Epithelial cell of proximal tubule (primary cell): ENCODE measurements at regions not wholly inside any gene's neighbourhood (a gene's known extent, or its start where the extent isn't known, plus 50 kb on each side); places are given as distances from the start of the nearest gene placed in this dataset.

Experiments used
- DNase-seq: peaks from one replicate; pipeline ENCODE4 v3.0.0-alpha.2; 2011; ENCODE audit warnings: low read depth
- H3K4me3 ChIP-seq: 2 replicates; pipeline ENCODE4 v1.5.1; 2011; ENCODE audit warnings: low read depth, mild to moderate bottlenecking, low read length
- TF ChIP-seq, protein P1 (sequence below): conservative IDR thresholded peaks from 2 replicates; pipeline ENCODE4 v1.5.1; 2012; ENCODE audit warnings: low read depth, mild to moderate bottlenecking, low read length

DNA sequence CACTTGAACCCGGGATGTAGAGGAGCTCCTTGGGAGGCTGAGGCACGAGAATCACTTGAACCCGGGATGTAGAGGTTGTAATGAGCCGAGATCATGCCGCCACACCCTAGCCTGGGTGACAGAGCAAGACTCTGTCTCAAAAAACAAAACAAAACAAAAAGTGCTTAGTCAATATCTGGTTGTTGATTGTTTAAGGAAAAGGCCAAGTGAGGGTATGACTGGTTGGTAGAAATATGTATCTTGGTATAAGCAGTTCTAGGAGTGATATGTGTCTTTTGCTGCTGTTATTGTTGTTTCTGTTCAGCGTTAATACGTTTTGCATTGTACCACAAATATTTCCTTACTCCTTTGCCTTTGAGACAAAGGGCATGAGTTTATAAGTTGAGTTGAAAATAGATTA is 210.7 kb upstream of the DMRT1 start:
- H3K4me3 ChIP-seq: no peak overlapping the region
- TF ChIP-seq, protein P1, sequence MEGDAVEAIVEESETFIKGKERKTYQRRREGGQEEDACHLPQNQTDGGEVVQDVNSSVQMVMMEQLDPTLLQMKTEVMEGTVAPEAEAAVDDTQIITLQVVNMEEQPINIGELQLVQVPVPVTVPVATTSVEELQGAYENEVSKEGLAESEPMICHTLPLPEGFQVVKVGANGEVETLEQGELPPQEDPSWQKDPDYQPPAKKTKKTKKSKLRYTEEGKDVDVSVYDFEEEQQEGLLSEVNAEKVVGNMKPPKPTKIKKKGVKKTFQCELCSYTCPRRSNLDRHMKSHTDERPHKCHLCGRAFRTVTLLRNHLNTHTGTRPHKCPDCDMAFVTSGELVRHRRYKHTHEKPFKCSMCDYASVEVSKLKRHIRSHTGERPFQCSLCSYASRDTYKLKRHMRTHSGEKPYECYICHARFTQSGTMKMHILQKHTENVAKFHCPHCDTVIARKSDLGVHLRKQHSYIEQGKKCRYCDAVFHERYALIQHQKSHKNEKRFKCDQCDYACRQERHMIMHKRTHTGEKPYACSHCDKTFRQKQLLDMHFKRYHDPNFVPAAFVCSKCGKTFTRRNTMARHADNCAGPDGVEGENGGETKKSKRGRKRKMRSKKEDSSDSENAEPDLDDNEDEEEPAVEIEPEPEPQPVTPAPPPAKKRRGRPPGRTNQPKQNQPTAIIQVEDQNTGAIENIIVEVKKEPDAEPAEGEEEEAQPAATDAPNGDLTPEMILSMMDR: no peak
- DNase-seq: no peak

DNA sequence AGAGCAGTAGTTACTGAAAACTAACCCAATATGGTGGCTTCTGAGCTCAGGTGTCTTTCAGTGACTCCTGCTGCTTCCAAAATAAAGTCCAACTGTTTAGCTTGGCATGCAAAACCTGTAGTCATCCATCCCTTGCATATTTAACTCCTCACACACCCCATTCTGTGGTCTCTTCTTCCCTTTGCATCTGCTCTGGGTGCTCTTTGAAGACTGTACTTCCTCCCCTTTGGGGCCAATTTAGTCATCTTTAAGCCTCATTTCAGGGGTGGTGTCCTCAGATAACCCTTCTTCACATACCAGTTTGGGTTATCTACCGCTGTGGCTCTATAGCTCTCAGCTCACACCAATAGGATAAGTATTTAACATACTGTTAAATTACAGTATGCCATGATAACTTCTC is 209.9 kb upstream of the DMRT1 start:
- TF ChIP-seq, protein P1: no peak
- H3K4me3 ChIP-seq: no peak overlapping the region
- DNase-seq: no peak

DNA sequence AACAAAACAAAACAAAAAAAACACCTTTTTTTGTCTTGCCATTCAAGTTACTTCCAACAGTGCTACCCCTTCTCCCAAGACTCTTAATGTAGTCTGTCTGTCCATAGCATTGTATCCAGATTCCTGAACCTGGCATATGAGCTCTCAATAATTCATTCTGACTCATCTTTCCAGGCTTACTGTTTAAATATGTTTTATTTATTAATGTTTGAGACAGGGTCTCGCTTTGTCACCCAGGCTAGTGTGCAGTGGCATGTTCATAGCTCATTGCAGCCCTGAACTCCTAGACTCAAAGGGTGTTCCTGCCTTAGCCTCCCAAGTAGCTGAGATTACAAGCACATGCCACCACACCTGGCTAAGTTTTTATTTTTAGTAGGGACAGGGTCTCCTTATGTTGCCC is 208.0 kb upstream of the DMRT1 start:
- TF ChIP-seq, protein P1: no peak
- H3K4me3 ChIP-seq: no peak overlapping the region
- no peak for DNase-seq

DNA sequence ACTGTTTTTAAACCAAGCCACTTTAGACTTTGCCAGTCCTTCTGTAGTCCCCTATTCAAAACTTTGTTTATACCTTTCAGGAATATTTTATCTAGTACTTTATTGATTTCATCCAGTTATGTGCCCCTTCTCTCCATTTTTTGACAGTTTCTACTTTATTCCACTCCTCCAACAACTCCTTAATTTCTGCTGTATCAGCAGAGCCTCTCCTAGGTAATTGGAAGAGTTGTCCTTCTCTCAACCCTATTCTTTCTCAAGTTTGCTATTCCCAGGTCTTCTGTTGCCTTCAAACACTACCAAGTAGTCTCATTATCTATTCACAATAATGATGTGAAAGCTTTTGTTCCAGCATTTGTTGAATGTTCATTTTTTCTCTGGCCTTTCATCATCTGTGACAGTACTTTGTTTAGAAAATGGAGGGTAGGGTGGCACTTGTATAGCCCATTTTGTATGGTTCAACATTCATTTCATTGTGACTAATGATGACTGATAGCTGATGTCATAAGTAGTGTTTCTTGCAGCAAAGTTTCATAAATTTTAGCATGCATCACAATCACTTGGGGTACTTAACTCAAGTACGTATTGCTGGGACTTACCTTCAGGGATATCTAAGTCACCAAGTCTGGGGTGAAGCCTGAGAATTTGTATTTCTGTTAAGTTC is 204.4 kb upstream of the DMRT1 start:
- H3K4me3 ChIP-seq: no peak overlapping the region
- DNase-seq: no peak
- TF ChIP-seq, protein P1: no peak

DNA sequence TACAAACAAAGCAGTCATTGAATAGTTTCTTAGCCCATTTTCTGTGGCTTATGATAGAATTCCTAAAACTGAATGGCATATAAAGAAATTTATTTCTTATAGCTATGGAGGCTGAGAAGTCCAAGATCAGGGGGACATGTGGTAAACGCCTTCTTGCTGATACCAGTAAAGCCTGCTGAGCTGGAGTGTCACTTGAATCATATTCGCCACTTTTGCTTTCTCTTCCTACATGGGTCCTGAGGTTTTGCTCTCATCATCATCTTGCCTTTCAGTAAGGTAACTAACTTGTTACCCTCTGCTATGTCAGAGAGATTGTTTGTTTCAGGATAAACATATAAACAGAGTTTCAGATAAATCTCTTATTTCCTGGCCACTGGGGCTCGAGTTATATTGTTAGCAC is 203.3 kb upstream of the DMRT1 start:
- TF ChIP-seq, protein P1: no peak
- DNase-seq: no peak
- no peak overlapping the region for H3K4me3 ChIP-seq

DNA sequence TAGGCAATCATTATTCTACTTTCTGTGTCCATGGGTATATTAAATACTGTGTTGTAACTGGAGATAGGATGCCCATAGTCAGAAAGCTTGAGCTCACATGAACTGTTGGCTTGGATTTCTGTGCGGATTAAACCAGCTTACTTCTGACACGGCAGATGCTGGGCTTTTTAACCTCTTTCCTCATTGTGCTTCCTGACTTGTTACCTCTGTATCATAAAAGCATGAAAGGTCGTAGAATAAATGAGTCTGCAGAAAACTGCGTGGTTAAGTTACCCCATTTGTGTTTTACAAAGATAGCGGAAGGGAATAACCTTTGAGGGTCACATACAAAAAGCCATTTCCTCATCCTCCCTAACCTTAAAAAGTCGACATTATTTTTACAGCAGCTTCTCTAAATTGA is 199.5 kb upstream of the DMRT1 start:
- TF ChIP-seq, protein P1: no peak
- DNase-seq: no peak
- H3K4me3 ChIP-seq: no peak overlapping the region

DNA sequence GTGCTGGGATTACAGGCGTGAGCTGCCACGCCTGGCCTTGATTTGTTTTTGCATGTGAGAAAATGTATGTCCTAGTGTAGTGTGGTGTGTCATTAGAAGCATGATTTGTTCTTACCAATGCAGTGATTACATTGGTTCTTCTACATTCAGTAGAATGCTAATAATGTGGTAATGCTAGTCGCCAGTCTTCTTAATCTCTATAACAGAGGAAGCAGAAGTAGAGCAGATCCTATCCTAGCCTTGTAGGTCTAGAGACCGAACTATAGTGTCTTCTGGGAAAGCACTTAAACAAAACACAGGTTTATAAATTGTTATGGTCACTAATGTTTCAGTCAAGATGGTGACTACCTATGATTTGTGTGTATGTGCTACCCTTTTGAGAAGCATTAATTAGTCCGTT is 197.5 kb upstream of the DMRT1 start:
- DNase-seq: no peak
- TF ChIP-seq, protein P1: no peak
- H3K4me3 ChIP-seq: no peak overlapping the region
